HFF-Myc (cell line): ENCODE measurements at regions not wholly inside any gene's neighbourhood (a gene's known extent, or its start where the extent isn't known, plus 50 kb on each side); places are given as distances from the start of the nearest gene placed in this dataset.

Experiments used
- DNase-seq: peaks from one replicate; pipeline ENCODE4 v3.0.0-alpha.2; 2011; ENCODE audit warnings: low read depth; ENCODE audit errors: extremely low read depth
- H3K4me3 ChIP-seq: replicated peaks from 2 replicates; pipeline ENCODE4 v1.5.1; 2011; ENCODE audit warnings: low read depth, mild to moderate bottlenecking, control low read depth, low read length
- TF ChIP-seq, protein P1 (sequence below): IDR thresholded peaks from 2 replicates; pipeline ENCODE4 v1.5.1; 2012; ENCODE audit warnings: mild to moderate bottlenecking, low read depth, low read length, control low read depth; ENCODE audit errors: missing control alignments

DNA sequence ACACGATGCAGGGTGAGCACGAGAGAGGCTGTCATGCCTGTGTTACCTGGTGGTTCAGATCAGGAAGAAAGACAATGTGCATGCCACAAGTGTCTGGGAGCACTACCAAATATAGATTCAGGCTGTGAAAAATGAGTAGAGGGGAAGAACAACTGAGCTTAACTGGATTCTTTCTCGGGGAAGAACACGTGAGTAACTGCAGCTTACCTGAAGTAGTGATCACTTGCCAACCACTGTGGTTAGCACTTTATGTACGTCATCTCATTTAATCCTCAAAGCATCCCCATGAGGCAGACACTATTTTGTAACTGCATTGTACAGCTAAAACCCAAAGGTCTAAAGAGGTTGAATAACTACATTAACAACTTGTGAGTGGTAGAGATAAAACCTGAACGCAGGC lies 746.2 kb downstream of the TUSC7 start:
- TF ChIP-seq, protein P1, sequence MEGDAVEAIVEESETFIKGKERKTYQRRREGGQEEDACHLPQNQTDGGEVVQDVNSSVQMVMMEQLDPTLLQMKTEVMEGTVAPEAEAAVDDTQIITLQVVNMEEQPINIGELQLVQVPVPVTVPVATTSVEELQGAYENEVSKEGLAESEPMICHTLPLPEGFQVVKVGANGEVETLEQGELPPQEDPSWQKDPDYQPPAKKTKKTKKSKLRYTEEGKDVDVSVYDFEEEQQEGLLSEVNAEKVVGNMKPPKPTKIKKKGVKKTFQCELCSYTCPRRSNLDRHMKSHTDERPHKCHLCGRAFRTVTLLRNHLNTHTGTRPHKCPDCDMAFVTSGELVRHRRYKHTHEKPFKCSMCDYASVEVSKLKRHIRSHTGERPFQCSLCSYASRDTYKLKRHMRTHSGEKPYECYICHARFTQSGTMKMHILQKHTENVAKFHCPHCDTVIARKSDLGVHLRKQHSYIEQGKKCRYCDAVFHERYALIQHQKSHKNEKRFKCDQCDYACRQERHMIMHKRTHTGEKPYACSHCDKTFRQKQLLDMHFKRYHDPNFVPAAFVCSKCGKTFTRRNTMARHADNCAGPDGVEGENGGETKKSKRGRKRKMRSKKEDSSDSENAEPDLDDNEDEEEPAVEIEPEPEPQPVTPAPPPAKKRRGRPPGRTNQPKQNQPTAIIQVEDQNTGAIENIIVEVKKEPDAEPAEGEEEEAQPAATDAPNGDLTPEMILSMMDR: no peak
- H3K4me3 ChIP-seq: no peak overlapping the region
- no peak for DNase-seq

DNA sequence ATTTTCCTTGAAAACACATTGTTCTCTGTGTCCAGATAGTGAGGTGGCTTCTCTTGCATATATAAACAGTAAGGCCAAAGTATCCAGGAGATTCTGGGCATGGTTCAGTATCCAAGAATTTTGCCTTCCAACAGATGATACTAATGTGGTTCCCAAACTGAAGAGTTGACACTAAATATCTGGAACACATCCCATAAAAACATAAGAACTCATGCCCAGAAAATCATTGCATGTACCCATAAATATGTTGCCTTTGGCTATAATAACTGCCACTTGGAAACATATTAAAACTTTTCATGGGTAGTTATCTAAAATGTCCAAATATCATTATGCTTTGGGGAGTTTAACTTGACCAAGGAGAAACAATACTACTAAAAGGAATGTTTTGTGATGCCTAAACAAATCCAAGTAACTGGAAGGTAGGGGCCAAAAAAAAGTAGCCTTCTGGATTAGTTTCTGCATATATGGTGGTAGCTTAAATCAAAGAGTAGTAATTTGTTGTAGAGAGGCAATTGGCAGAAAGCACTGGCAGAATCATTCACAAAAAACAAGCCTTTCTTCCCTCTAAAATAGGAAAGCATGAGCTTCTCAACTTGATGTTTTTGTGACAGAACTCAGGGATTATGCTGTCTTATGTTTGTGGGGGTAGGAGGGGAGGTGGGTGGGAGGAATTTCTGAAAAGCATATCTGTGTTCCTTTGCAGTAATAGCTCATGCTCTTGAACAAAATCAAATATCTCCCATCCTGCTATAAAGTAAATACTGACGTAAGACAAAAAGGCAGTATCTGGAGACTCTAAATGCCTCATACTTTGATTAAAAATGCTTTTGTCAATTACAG lies 753.9 kb downstream of the TUSC7 start:
- no peak for DNase-seq
- H3K4me3 ChIP-seq: no peak overlapping the region
- TF ChIP-seq, protein P1: no peak

DNA sequence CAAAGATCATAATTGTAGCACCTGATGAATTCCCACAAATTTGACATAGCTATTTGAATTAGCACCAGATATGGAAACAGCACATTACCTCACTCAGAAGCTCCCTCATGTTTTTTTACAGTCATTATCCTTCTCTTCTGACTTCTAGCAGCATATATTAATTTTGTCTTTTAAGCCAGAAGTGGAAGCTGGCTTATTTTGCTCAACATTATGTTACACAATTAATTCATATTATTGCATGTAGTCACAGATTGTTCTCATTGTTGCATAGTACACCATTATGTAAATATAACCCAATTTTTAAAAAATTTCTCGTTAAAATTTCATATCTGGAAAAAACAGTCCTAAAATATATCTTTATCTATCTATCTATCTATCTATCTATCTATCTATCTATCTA lies 762.3 kb downstream of the TUSC7 start:
- TF ChIP-seq, protein P1: no peak
- H3K4me3 ChIP-seq: no peak overlapping the region
- no peak for DNase-seq

DNA sequence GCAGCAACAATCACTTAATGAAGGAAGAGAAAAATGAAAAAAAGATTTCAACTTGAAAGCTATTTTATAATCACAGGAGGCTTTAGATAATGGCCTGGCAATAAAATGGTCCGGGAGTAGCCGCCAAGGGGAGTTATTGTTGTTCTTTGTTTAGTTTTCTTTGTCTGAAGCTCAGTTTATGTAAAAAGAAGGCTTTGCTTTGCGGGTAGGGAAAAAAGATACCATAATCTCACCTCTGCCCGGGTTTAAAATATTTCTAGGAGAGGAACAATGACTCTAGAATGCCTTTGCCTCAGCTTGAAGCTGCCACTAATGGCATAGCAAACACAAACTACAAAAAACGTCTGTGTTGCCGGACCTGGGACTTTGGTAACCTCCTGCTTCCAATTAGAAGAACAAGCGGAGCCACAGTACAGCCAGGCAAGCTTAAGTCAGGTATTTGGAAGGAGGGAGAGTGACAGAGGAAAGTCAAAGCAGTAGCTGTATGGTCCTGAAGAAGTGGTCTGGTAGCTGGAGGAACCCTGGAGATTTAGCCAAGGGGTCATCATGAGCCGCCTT lies 764.5 kb downstream of the TUSC7 start:
- DNase-seq: no peak
- H3K4me3 ChIP-seq: no peak overlapping the region
- TF ChIP-seq, protein P1: no peak

DNA sequence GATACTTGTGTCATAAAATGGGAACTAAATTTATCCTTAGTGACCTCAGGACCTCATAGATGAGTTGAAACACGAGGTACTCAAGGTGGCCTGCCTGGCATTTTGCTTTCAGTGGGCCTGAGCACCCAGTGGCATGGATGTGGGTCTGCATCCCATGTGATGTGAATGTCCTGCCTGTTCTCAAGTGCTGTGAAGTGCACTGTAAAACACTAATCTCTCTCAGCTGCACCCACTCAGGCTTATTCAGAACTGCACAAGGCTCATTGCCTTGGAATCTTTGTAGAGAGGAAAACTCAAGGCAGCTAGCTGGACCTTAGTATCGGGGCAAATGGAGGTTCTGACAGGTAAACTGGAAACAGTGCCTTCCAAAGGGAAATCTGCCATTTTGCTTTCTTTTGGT lies 767.0 kb downstream of the TUSC7 start:
- no peak for DNase-seq
- no peak overlapping the region for H3K4me3 ChIP-seq
- TF ChIP-seq, protein P1: no peak

DNA sequence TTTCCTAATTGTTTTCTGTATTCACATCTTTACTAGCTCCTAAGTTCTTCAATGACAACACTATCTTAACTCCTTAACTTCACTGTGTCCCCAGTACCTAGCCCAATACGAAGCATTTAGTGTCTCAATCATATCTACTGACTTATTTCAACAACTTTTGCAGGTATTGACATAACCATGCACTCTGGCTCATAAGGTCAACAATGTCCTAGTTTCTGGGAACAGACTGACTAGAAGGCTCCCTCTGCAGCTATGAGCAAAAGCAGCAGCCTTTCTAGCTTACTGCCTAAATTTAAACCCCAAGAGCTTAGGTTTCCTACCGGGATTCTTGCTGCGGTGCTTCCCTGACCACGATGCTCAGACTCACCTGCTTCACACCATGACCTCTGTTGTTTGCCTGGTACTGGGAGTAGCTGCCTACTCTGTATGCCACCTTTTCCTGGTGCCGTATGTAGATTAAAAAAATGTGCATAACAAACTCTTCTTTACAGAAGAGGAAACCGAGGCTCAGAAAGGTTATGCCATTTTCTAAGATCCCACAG lies 767.7 kb downstream of the TUSC7 start:
- H3K4me3 ChIP-seq: no peak overlapping the region
- DNase-seq: no peak
- TF ChIP-seq, protein P1: no peak
